ENCODE measurements at regions not wholly inside any gene's neighbourhood (a gene's known extent, or its start where the extent isn't known, plus 50 kb on each side); places are given as distances from the start of the nearest gene placed in this dataset.

- Histone ChIP-seq H3K27me3 (no peaks in the 10 kb centered on the region), H3K4me1 (no peaks in the 10 kb centered on the region), H3K36me3 (no peaks in the 10 kb centered on the region), H3K27ac (no peak overlapping the region), H3K9me3 (no peaks in the 10 kb centered on the region), H3K4me3 (no peak overlapping the region)
- intact Hi-C loops (cut with DNase I): no loop called here
- no peak for TF ChIP-seq CTCF (IDR thresholded peaks at IDR 0.05)
- DNase-seq (ENCODE audit: low spot score in 2 of 2): no peak
Measured at GRCh38 chr12:69084816-69085378, 151.9 kb upstream of the CPM start.

GRCh38 chr12:69085852-69086251, 152.9 kb upstream of the CPM start:
- intact Hi-C loops (cut with DNase I): no loop called here
- H3K4me3 ChIP-seq: no peak overlapping the region

GRCh38 chr12:69087986-69088385, 151.4 kb upstream of the CPSF6 start:
- no peak for TF ChIP-seq CTCF (IDR thresholded peaks at IDR 0.05)
- Histone ChIP-seq H3K36me3 (no peaks in the 10 kb centered on the region), H3K27ac (no peak overlapping the region)

More at GRCh38 chr12:69085852-69086251, 152.9 kb upstream of the CPM start:
- Histone ChIP-seq H3K27ac (no peak overlapping the region), H3K36me3 (no peaks in the 10 kb centered on the region), H3K27me3 (no peaks in the 10 kb centered on the region), H3K9me3 (no peaks in the 10 kb centered on the region), H3K4me1 (no peaks in the 10 kb centered on the region)
- no peak for DNase-seq (ENCODE audit: low spot score in 2 of 2)
- TF ChIP-seq CTCF (IDR thresholded peaks at IDR 0.05): no peak

GRCh38 chr12:69090722-69091121, 148.6 kb upstream of the CPSF6 start:
- no peak for DNase-seq (ENCODE audit: low spot score in 2 of 2)
- Histone ChIP-seq H3K27ac (no peak overlapping the region), H3K27me3 (no peaks in the 10 kb centered on the region), H3K9me3 (no peaks in the 10 kb centered on the region), H3K4me1 (no peaks in the 10 kb centered on the region), H3K4me3 (no peak overlapping the region), H3K36me3 (no peaks in the 10 kb centered on the region)
- no peak for TF ChIP-seq CTCF (IDR thresholded peaks at IDR 0.05)
- intact Hi-C loops (cut with DNase I): no loop called here

More at GRCh38 chr12:69087986-69088385, 151.4 kb upstream of the CPSF6 start:
- no peak for DNase-seq (ENCODE audit: low spot score in 2 of 2)
- no peaks in the 10 kb centered on the region for H3K27me3 ChIP-seq
- intact Hi-C loops (cut with DNase I): no loop called here
- no peaks in the 10 kb centered on the region for H3K9me3 ChIP-seq
- no peaks in the 10 kb centered on the region for H3K4me1 ChIP-seq
- H3K4me3 ChIP-seq: no peak overlapping the region

GRCh38 chr12:69091442-69092017, 147.8 kb upstream of the CPSF6 start:
- intact Hi-C loops (cut with DNase I): no loop called here
- Histone ChIP-seq H3K27me3 (no peaks in the 10 kb centered on the region), H3K36me3 (no peaks in the 10 kb centered on the region), H3K9me3 (no peaks in the 10 kb centered on the region), H3K27ac (no peak overlapping the region), H3K4me3 (no peak overlapping the region), H3K4me1 (no peaks in the 10 kb centered on the region)
- TF ChIP-seq CTCF (IDR thresholded peaks at IDR 0.05): no peak
- no peak for DNase-seq (ENCODE audit: low spot score in 2 of 2)

All from ascending aorta (tissue), 2 donors.